HEK293 (cell line): ENCODE measurements at regions not wholly inside any gene's neighbourhood (a gene's known extent, or its start where the extent isn't known, plus 50 kb on each side); places are given as distances from the start of the nearest gene placed in this dataset.

ENCODE experiments used
- BCL11A ChIP-seq: fragments of 450-650 bp; formaldehyde crosslinking; IDR thresholded peaks from 2 replicates; pipeline ENCODE4 v1.5.1; 2016; ENCODE audit warnings: low read depth, missing biosample characterization, missing genetic modification characterization
- CTCF ChIP-seq: fragments of 450-650 bp; formaldehyde crosslinking; IDR thresholded peaks from 2 replicates; pipeline ENCODE4 v1.5.1; 2016; ENCODE audit warnings: missing biosample characterization, missing genetic modification characterization
- MEIS1 ChIP-seq: sonication (generic); formaldehyde crosslinking; IDR thresholded peaks from 2 replicates; pipeline ENCODE4 v1.8.1; 2022; ENCODE audit warnings: missing genetic modification reagents, mild to moderate bottlenecking, borderline replicate concordance
- PATZ1 ChIP-seq: fragments of 450-650 bp; formaldehyde crosslinking; IDR thresholded peaks from 2 replicates; pipeline ENCODE4 v1.5.1; 2016; ENCODE audit warnings: missing biosample characterization, missing genetic modification characterization
- ZBTB17 ChIP-seq: fragments of 450-650 bp; formaldehyde crosslinking; IDR thresholded peaks from 2 replicates; pipeline ENCODE4 v1.5.1; 2016; ENCODE audit warnings: missing biosample characterization, missing genetic modification characterization
- ZBTB26 ChIP-seq: fragments of 450-650 bp; formaldehyde crosslinking; optimal IDR thresholded peaks from 2 replicates; pipeline ENCODE3; 2016; ENCODE audit warnings: missing biosample characterization, mild to moderate bottlenecking, missing genetic modification characterization
- ZNF121 ChIP-seq: fragments of 450-650 bp; formaldehyde crosslinking; IDR thresholded peaks from 2 replicates; pipeline ENCODE4 v1.5.1; 2016; ENCODE audit warnings: missing biosample characterization, missing genetic modification characterization
- ZNF138 ChIP-seq: fragments of 450-650 bp; formaldehyde crosslinking; IDR thresholded peaks from 2 replicates; pipeline ENCODE4 v1.5.1; 2016; ENCODE audit warnings: missing biosample characterization, missing genetic modification characterization, borderline replicate concordance
- ZNF221 ChIP-seq: fragments of 450-650 bp; formaldehyde crosslinking; IDR thresholded peaks from 2 replicates; pipeline ENCODE4 v1.5.1; 2017; ENCODE audit warnings: missing biosample characterization, missing genetic modification characterization, borderline replicate concordance
- ZNF311 ChIP-seq: fragments of 450-650 bp; formaldehyde crosslinking; IDR thresholded peaks from 2 replicates; pipeline ENCODE4 v1.5.1; 2017; ENCODE audit warnings: missing biosample characterization, missing genetic modification characterization, borderline replicate concordance
- ZNF664 ChIP-seq: fragments of 450-650 bp; formaldehyde crosslinking; IDR thresholded peaks from 2 replicates; pipeline ENCODE4 v1.5.1; 2016; ENCODE audit warnings: missing biosample characterization, missing genetic modification characterization
- ZNF707 ChIP-seq: fragments of 450-650 bp; formaldehyde crosslinking; IDR thresholded peaks from 2 replicates; pipeline ENCODE4 v1.5.1; 2016; ENCODE audit warnings: missing biosample characterization, missing genetic modification characterization
- ZNF747 ChIP-seq: fragments of 450-650 bp; formaldehyde crosslinking; IDR thresholded peaks from 2 replicates; pipeline ENCODE4 v1.5.1; 2016; ENCODE audit warnings: missing biosample characterization, missing genetic modification characterization
- ZNF777 ChIP-seq: fragments of 450-650 bp; formaldehyde crosslinking; IDR thresholded peaks from 2 replicates; pipeline ENCODE4 v1.5.1; 2017; ENCODE audit warnings: missing biosample characterization, missing genetic modification characterization, borderline replicate concordance

- TF ChIP-seq MEIS1 (CRISPR knock-in tag) (no peak), ZNF777 (tag by site-specific recombination) (no peak), ZBTB17 (no peak), ZNF747 (tag by site-specific recombination) (no peak), PATZ1 (tag by site-specific recombination) (no peak), ZNF121 (tag by site-specific recombination) (no peak), ZNF707 (tag by site-specific recombination) (no peak), ZNF664 (no peak), ZNF138 (tag by site-specific recombination) (no peak), BCL11A (tag by site-specific recombination) (no peak), CTCF (tag by site-specific recombination) (no peak), ZNF221 (tag by site-specific recombination) (no peak), ZBTB26 (tag by site-specific recombination) (no peak), ZNF311 (tag by site-specific recombination) (no peak)
Observed at GRCh38 chrX:138845786-138846185, 134.3 kb upstream of the FGF13 start.
